ENCODE measurements at regions not wholly inside any gene's neighbourhood (a gene's known extent, or its start where the extent isn't known, plus 50 kb on each side); places are given as distances from the start of the nearest gene placed in this dataset.

GRCh38 chr14:53848854-53849253 lies 107.8 kb downstream of the BMP4 start (continued):
- no peak for TF ChIP-seq HMGXB4 (CRISPR knock-in tag; IDR thresholded peaks at IDR 0.05; ENCODE audit: borderline replicate concordance)
- no peak for TF ChIP-seq HDAC2 (IDR thresholded peaks at IDR 0.05)
- TF ChIP-seq, protein P1, sequence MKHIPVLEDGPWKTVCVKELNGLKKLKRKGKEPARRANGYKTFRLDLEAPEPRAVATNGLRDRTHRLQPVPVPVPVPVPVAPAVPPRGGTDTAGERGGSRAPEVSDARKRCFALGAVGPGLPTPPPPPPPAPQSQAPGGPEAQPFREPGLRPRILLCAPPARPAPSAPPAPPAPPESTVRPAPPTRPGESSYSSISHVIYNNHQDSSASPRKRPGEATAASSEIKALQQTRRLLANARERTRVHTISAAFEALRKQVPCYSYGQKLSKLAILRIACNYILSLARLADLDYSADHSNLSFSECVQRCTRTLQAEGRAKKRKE (CRISPR knock-in tag; IDR thresholded peaks at IDR 0.05; ENCODE audit: low read depth), result no peak
- TF ChIP-seq MAFK (IDR thresholded peaks at IDR 0.05; ENCODE audit: partially characterized antibody), result no peak
- TF ChIP-seq TFCP2L1 (CRISPR knock-in tag; IDR thresholded peaks at IDR 0.05), result no peak
- no peak for TF ChIP-seq PBX3 (IDR thresholded peaks at IDR 0.05)

DNA sequence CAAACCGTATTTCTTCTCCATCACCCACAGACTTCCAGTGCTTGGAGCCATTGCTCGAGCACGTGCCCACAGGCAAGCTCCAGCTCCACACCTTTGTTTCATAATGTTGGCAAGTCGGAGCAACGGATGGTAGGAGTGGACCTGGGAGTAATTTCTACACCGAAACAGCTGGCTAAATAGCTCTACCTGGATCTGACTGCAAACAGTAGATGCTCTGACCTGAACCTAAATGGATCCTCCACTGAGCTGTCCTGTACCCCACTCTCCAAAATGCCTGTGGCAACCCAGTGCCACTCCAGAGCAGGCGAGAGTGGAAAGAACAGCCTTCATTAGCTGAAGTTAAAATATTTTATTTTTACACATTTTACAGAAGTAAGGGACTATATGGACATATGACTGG lies 108.7 kb downstream of the BMP4 start:
- WGBS (ENCODE audit: missing lambda C conversion rate), result 89% methylated on average over 7 of the region's 7 CpGs
- no peak for FAIRE-seq
- POLR2A ChIA-PET, result no interaction called here
- peaks cover 74% of the 10 kb centered on the region for H3K4me1 ChIP-seq
- H3K4me2 ChIP-seq, result no peak overlapping the region
- TF ChIP-seq NFE2L2 (conservative IDR thresholded peaks at IDR 0.05; ENCODE audit: low read length), result no peak
- TF ChIP-seq ZC3H11A (IDR thresholded peaks at IDR 0.05), result no peak
- TF ChIP-seq SREBF2 (IDR thresholded peaks at IDR 0.05), result no peak
- TF ChIP-seq CEBPB (IDR thresholded peaks at IDR 0.05), result no peak
- no peak for TF ChIP-seq EP300 (IDR thresholded peaks at IDR 0.05)
- no peak for TF ChIP-seq KDM5A (IDR thresholded peaks at IDR 0.05)
- TF ChIP-seq HOXA7 (CRISPR knock-in tag; IDR thresholded peaks at IDR 0.05), result no peak
- TF ChIP-seq, protein P1 (CRISPR knock-in tag; IDR thresholded peaks at IDR 0.05; ENCODE audit: low read depth), result no peak
- TF ChIP-seq GATA3 (IDR thresholded peaks at IDR 0.05; ENCODE audit: borderline replicate concordance), result no peak
- TF ChIP-seq, protein P2, sequence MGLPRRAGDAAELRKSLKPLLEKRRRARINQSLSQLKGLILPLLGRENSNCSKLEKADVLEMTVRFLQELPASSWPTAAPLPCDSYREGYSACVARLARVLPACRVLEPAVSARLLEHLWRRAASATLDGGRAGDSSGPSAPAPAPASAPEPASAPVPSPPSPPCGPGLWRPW (IDR thresholded peaks at IDR 0.05), result no peak
- no peak for TF ChIP-seq E2F6 (IDR thresholded peaks at IDR 0.05; ENCODE audit: borderline replicate concordance, low read depth)
- no peak for TF ChIP-seq MYC (IDR thresholded peaks at IDR 0.05; ENCODE audit: borderline replicate concordance, low read length)
- no peak for TF ChIP-seq BHLHE40 (IDR thresholded peaks at IDR 0.05; ENCODE audit: low read depth, low read length)
- no peak for TF ChIP-seq FOXS1 (CRISPR knock-in tag; IDR thresholded peaks at IDR 0.05)
- TF ChIP-seq FOSL2 (IDR thresholded peaks at IDR 0.05), result no peak
- TF ChIP-seq FOSL2 (CRISPR knock-in tag; IDR thresholded peaks at IDR 0.05), result no peak
- no peak for TF ChIP-seq SMC3 (IDR thresholded peaks at IDR 0.05)
- TF ChIP-seq RARB (CRISPR knock-in tag; IDR thresholded peaks at IDR 0.05), result no peak
- peak overlapping the region; percentile 17 to 61; a peak in 3 of 6 replicates for H3K27ac ChIP-seq
- no peak for ATAC-seq
- no peak overlapping the region for H3K4me3 ChIP-seq
- CTCF ChIA-PET, result interaction anchor here (0.9 kb wide), 1 partner anchor 332 kb away, joined by 3 read pairs; no protein-coding TSS in a partner anchor
- no peak for DNase-seq (ENCODE audit: low read depth in 1 of 2, low spot score in 1 of 2)
- H3K9me3 ChIP-seq, result no peaks in the 10 kb centered on the region

Data from A549 (cell line).